ENCODE measurements at regions not wholly inside any gene's neighbourhood (a gene's known extent, or its start where the extent isn't known, plus 50 kb on each side); places are given as distances from the start of the nearest gene placed in this dataset.

- no peaks in the 10 kb centered on the region for H3K9me3 ChIP-seq
- no peak overlapping the region for H3K4me3 ChIP-seq
- H3K36me3 ChIP-seq: no peaks in the 10 kb centered on the region
- TF ChIP-seq POLR2AphosphoS5 (IDR thresholded peaks at IDR 0.05) (no peak), POLR2A (IDR thresholded peaks at IDR 0.05) (no peak), EP300 (IDR thresholded peaks at IDR 0.05) (no peak), CTCF (IDR thresholded peaks at IDR 0.05) (no peak)
- no peaks in the 10 kb centered on the region for H3K27me3 ChIP-seq
- H3K27ac ChIP-seq: no peak overlapping the region
- peaks cover 18% of the 10 kb centered on the region for H3K4me1 ChIP-seq
- DNase-seq (ENCODE audit: low spot score in 2 of 2): no peak
- WGBS: 54% methylated on average over 5 of the region's 5 CpGs
Measured at GRCh38 chr6:17047889-17048288, 54.0 kb upstream of the STMND1 start.

DNA sequence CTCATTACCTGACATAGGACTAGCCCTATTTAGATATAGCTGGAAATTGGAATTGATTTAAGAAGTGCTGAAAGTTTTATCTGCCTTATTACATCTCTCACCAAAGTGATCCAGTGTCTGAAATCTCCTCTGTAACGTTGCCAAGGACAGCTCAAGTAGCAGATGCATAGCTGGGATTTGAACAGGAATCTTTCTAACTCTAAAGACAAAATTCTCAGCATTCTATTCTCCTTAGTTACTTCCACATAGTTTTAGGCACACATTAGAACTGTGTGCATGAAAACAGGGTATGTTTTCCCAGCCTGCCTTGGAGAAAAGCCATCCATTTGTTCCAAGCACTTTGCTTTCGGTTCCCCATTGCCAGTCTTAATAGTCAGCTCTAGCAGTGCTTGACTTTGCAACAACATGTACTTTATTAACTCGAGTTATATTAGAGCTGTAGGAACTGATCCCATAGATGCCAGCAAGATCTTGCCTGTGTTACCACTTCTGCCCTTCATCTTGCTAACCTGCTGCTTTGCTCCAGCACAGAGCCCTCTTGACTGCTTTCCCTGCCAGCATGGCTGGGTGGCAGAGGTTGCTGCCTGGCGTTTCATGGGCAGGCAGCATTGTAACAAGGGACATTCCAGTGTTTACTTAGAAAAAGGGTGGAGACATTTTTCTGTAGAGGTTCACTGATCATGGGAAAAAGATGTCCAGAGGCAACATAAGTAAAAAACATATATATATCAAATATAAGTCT is 56.1 kb upstream of the STMND1 start:
- 17% methylated on average over 4 of the region's 4 CpGs for WGBS
- Histone ChIP-seq H3K27ac (no peak overlapping the region), H3K9me3 (no peaks in the 10 kb centered on the region), H3K4me1 (peaks cover 26% of the 10 kb centered on the region), H3K4me3 (no peak overlapping the region), H3K36me3 (no peaks in the 10 kb centered on the region), H3K27me3 (no peaks in the 10 kb centered on the region)
- no peak for DNase-seq (ENCODE audit: low spot score in 2 of 2)
- TF ChIP-seq CTCF (IDR thresholded peaks at IDR 0.05): no peak
- TF ChIP-seq POLR2A (IDR thresholded peaks at IDR 0.05): no peak
- no peak for TF ChIP-seq EP300 (IDR thresholded peaks at IDR 0.05)
- no peak for TF ChIP-seq POLR2AphosphoS5 (IDR thresholded peaks at IDR 0.05)

DNA sequence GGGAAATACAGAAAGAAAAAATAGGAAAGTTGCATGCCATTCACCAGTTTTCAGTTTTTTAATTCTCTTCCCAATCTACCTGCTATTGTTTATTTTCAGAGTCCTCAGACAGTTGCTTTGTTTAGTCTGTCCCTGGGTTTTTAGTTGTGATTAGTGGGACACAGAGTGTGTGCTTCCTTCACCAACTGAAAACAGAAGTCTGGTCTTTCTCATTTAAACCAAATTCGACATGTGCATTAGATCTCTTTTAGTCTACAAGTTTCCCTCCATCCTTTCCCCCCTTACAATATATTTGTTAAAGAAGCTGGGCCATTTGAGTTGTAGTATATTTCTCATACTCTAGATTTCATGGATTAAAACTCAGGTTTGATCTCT is 58.7 kb upstream of the STMND1 start:
- 85% methylated on average over 1 of the region's 1 CpG for WGBS

GRCh38 chr6:17042422-17043147 is 59.3 kb upstream of the STMND1 start:
- no peak for DNase-seq (ENCODE audit: low spot score in 2 of 2)
- TF ChIP-seq POLR2AphosphoS5 (IDR thresholded peaks at IDR 0.05) (no peak), CTCF (IDR thresholded peaks at IDR 0.05) (no peak), EP300 (IDR thresholded peaks at IDR 0.05) (no peak), POLR2A (IDR thresholded peaks at IDR 0.05) (no peak)
- 5% methylated on average over 5 of the region's 5 CpGs for WGBS
- H3K4me3 ChIP-seq: no peak overlapping the region
- no peaks in the 10 kb centered on the region for H3K27me3 ChIP-seq
- no peaks in the 10 kb centered on the region for H3K36me3 ChIP-seq
- H3K4me1 ChIP-seq: peaks cover 21% of the 10 kb centered on the region
- no peaks in the 10 kb centered on the region for H3K9me3 ChIP-seq
- no peak overlapping the region for H3K27ac ChIP-seq

More for the DNA sequence above, 58.7 kb upstream of the STMND1 start:
- H3K9me3 ChIP-seq: no peaks in the 10 kb centered on the region
- H3K4me1 ChIP-seq: peaks cover 26% of the 10 kb centered on the region
- H3K4me3 ChIP-seq: no peak overlapping the region
- no peak for DNase-seq (ENCODE audit: low spot score in 2 of 2)
- H3K36me3 ChIP-seq: no peaks in the 10 kb centered on the region
- H3K27ac ChIP-seq: no peak overlapping the region
- TF ChIP-seq POLR2AphosphoS5 (IDR thresholded peaks at IDR 0.05) (no peak), POLR2A (IDR thresholded peaks at IDR 0.05) (no peak), CTCF (IDR thresholded peaks at IDR 0.05) (no peak), EP300 (IDR thresholded peaks at IDR 0.05) (no peak)
- H3K27me3 ChIP-seq: no peaks in the 10 kb centered on the region

- Histone ChIP-seq H3K27ac (no peak overlapping the region), H3K36me3 (no peaks in the 10 kb centered on the region), H3K9me3 (no peaks in the 10 kb centered on the region), H3K4me3 (no peak overlapping the region), H3K4me1 (peaks cover 12% of the 10 kb centered on the region), H3K27me3 (no peaks in the 10 kb centered on the region)
- 79% methylated on average over 4 of the region's 4 CpGs for WGBS
- no peak for DNase-seq (ENCODE audit: low spot score in 2 of 2)
- TF ChIP-seq EP300 (IDR thresholded peaks at IDR 0.05): no peak
- no peak for TF ChIP-seq POLR2A (IDR thresholded peaks at IDR 0.05)
- no peak for TF ChIP-seq POLR2AphosphoS5 (IDR thresholded peaks at IDR 0.05)
- no peak for TF ChIP-seq CTCF (IDR thresholded peaks at IDR 0.05)
Measured at GRCh38 chr6:17039266-17039665, 62.6 kb upstream of the STMND1 start.

Data from suprapubic skin (tissue), 4 donors.